ENCODE measurements at regions not wholly inside any gene's neighbourhood (a gene's known extent, or its start where the extent isn't known, plus 50 kb on each side); places are given as distances from the start of the nearest gene placed in this dataset.
A peak's percentile ranks its signal among the peaks of the same experiment; 100 is the strongest.

- no peak for TF ChIP-seq CTCF (IDR thresholded peaks at IDR 0.05)
- Mint-ChIP-seq H3K9me3 (no peaks in the 10 kb centered on the region), H3K4me3 (no peak overlapping the region), H3K36me3 (ENCODE audit: low read depth) (no peaks in the 10 kb centered on the region), H3K27me3 (peaks cover 3% of the 10 kb centered on the region), H3K27ac (no peak overlapping the region), H3K4me1 (ENCODE audit: low read depth) (peaks cover 27% of the 10 kb centered on the region)
- ChIA-PET CTCF (no interaction called here), POLR2A (no interaction called here)
- ATAC-seq (no peak), DNase-seq (no peak)
- intact Hi-C loops (cut with micrococcal nuclease), result no loop called here
These were observed 245.5 kb downstream of the PHLDA1 start for GRCh38 chr12:75786070-75786469.

DNA sequence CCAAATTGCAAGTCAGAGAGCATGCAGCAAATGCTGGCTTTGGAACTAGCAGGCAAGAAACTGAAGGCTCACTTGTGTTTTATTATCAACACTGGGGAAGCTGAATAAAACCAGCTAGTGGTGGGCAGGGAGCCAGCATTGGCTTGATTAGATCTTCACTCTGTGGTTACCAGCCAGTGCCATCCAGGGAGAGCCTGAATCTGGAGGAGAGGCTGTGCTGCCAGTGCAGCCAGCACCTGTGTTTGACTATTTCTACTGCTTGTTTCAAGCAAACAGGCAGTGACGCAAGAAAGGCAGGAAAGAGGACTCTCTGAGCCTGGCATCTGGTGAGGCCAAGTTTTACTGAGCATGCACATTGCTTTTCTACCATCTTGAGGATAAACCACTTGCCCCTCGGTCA, 247.0 kb downstream of the PHLDA1 start:
- DNase-seq (peak; percentile 4), ATAC-seq (no peak)
- no peak for TF ChIP-seq CTCF (IDR thresholded peaks at IDR 0.05)
- Mint-ChIP-seq H3K36me3 (ENCODE audit: low read depth) (no peaks in the 10 kb centered on the region), H3K27me3 (peaks cover 3% of the 10 kb centered on the region), H3K4me3 (no peak overlapping the region), H3K9me3 (no peaks in the 10 kb centered on the region), H3K4me1 (ENCODE audit: low read depth) (peaks cover 14% of the 10 kb centered on the region), H3K27ac (no peak overlapping the region)
- ChIA-PET POLR2A (interaction anchor here (1.2 to 1.4 kb wide), 3 partner anchors 14 to 273 kb away, joined by 3 to 4 read pairs (median 3); partner anchors contain the start of gene KRR1), CTCF (interaction anchor here (1.3 kb wide), 1 partner anchor 19 kb away, joined by 3 read pairs; no protein-coding TSS in a partner anchor)
- intact Hi-C loops (cut with micrococcal nuclease), result no loop called here

GRCh38 chr12:75783093-75783877, 248.3 kb downstream of the PHLDA1 start:
- Mint-ChIP-seq H3K27me3 (peaks cover 5% of the 10 kb centered on the region), H3K4me1 (ENCODE audit: low read depth) (peaks cover 12% of the 10 kb centered on the region), H3K4me3 (no peak overlapping the region), H3K27ac (no peak overlapping the region), H3K9me3 (no peaks in the 10 kb centered on the region), H3K36me3 (ENCODE audit: low read depth) (no peaks in the 10 kb centered on the region)
- DNase-seq (no peak), ATAC-seq (no peak)
- ChIA-PET CTCF (interaction anchor here (1.0 to 1.4 kb wide), 3 partner anchors 9 to 161 kb away, joined by 3 read pairs; no protein-coding TSS in a partner anchor), POLR2A (interaction anchor here (0.7 to 1.4 kb wide), 3 partner anchors 15 to 271 kb away, joined by 3 read pairs; partner anchors contain the start of gene KRR1)
- intact Hi-C loops (cut with micrococcal nuclease), result no loop called here
- no peak for TF ChIP-seq CTCF (IDR thresholded peaks at IDR 0.05)

DNA sequence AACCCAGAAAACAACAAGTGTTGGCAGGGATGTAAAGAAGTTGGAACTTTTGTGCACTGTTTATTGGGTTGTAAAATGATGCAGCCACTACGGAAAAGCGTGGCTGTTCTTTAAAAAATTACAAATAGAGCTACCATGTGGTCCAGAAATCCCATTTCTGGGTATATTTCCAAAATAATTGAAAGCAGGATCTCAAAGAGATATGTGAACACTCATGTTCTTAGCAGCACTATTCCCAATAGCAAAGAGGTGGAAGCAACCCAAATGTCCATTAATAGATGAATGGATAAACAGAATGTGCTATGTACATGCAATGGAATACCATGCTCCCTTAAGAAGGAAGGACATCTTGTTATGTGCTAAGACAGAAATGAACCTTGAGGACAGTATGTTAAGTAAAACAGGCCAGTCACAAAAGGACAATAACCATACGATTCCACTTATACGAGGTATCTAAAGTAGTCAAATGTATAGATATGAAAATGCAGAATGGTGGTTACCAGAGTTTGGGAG, 249.5 kb downstream of the PHLDA1 start:
- TF ChIP-seq CTCF (IDR thresholded peaks at IDR 0.05), result no peak
- no peak for DNase-seq
- POLR2A ChIA-PET, result no interaction called here
- CTCF ChIA-PET, result interaction anchor here (1.3 to 1.4 kb wide), 2 partner anchors 8 to 49 kb away, joined by 3 read pairs; no protein-coding TSS in a partner anchor
- peaks cover 9% of the 10 kb centered on the region for H3K4me1 Mint-ChIP-seq (ENCODE audit: low read depth)
- no peak overlapping the region for H3K4me3 Mint-ChIP-seq
- no peak for ATAC-seq
- H3K27ac Mint-ChIP-seq, result no peak overlapping the region
- H3K9me3 Mint-ChIP-seq, result no peaks in the 10 kb centered on the region
- H3K36me3 Mint-ChIP-seq (ENCODE audit: low read depth), result no peaks in the 10 kb centered on the region
- peaks cover 8% of the 10 kb centered on the region for H3K27me3 Mint-ChIP-seq
- intact Hi-C loops (cut with micrococcal nuclease), result no loop called here

DNA sequence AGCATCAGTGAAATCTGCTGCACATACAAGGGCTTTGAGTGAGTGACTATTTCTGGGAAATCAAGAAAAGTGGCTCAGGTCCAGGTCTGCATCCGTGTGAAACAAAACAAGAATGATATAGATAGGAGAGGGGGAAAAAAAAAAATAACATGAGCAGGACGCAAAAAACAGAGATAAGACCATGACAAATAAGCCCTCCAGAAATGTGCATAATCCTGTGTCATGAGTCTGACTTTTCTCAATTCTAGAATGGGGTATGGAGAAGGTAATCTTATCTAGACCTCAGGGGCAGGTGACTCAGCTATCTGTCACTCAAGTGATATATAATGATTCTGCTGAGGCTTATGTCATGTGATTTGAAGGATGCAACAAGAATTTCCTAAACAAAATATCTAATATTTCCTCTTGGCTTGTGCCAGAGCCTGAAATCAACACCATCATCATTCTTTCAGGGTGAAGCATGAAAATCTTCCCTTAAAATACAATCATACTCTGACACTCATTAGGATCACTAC, 250.0 kb downstream of the PHLDA1 start:
- intact Hi-C loops (cut with micrococcal nuclease), result no loop called here
- ATAC-seq (peak; percentile 73), DNase-seq (peak; percentile 18)
- CTCF ChIA-PET, result interaction anchor here (1.3 kb wide), 1 partner anchor 8 kb away, joined by 3 read pairs; no protein-coding TSS in a partner anchor
- POLR2A ChIA-PET, result no interaction called here
- H3K4me1 Mint-ChIP-seq (ENCODE audit: low read depth), result peaks cover 9% of the 10 kb centered on the region
- TF ChIP-seq CTCF (IDR thresholded peaks at IDR 0.05), result no peak
- no peak overlapping the region for H3K4me3 Mint-ChIP-seq
- H3K36me3 Mint-ChIP-seq (ENCODE audit: low read depth), result no peaks in the 10 kb centered on the region
- H3K27ac Mint-ChIP-seq, result no peak overlapping the region
- peaks cover 8% of the 10 kb centered on the region for H3K27me3 Mint-ChIP-seq
- H3K9me3 Mint-ChIP-seq, result no peaks in the 10 kb centered on the region

All from activated CD8-positive, alpha-beta T cell treated with anti-CD3 and anti-CD28 coated beads for 36 hours (primary cell).